HEK293T (cell line): ENCODE measurements at regions not wholly inside any gene's neighbourhood (a gene's known extent, or its start where the extent isn't known, plus 50 kb on each side); places are given as distances from the start of the nearest gene placed in this dataset.

Experiments
- BHLHE40 ChIP-seq: fragments of 450-650 bp; IDR thresholded peaks from 2 replicates; pipeline ENCODE4 v1.6.1; 2016; ENCODE audit warnings: mild to moderate bottlenecking, moderate library complexity, borderline replicate concordance
- CTBP1 ChIP-seq: fragments of 450-650 bp; IDR thresholded peaks from 2 replicates; pipeline ENCODE4 v1.6.1; 2016; ENCODE audit warnings: borderline replicate concordance
- FOXK2 ChIP-seq: fragments of 450-650 bp; IDR thresholded peaks from 2 replicates; pipeline ENCODE4 v1.6.1; 2016; ENCODE audit warnings: mild to moderate bottlenecking
- FOXM1 ChIP-seq: fragments of 450-650 bp; IDR thresholded peaks from 2 replicates; pipeline ENCODE4 v1.6.1; 2017; ENCODE audit warnings: mild to moderate bottlenecking, borderline replicate concordance
- LEF1 ChIP-seq: fragments of 450-650 bp; IDR thresholded peaks from 2 replicates; pipeline ENCODE4 v1.6.1; 2017; ENCODE audit warnings: mild to moderate bottlenecking, borderline replicate concordance
- SUZ12 ChIP-seq: fragments of 450-650 bp; IDR thresholded peaks from 2 replicates; pipeline ENCODE4 v1.6.1; 2016; ENCODE audit warnings: mild to moderate bottlenecking
- TF ChIP-seq, protein P1 (sequence below): fragments of 450-650 bp; IDR thresholded peaks from 2 replicates; pipeline ENCODE4 v1.6.1; 2016

- TF ChIP-seq FOXK2 (no peak), FOXM1 (no peak), CTBP1 (no peak), LEF1 (no peak), SUZ12 (no peak), BHLHE40 (no peak)
- TF ChIP-seq, protein P1, sequence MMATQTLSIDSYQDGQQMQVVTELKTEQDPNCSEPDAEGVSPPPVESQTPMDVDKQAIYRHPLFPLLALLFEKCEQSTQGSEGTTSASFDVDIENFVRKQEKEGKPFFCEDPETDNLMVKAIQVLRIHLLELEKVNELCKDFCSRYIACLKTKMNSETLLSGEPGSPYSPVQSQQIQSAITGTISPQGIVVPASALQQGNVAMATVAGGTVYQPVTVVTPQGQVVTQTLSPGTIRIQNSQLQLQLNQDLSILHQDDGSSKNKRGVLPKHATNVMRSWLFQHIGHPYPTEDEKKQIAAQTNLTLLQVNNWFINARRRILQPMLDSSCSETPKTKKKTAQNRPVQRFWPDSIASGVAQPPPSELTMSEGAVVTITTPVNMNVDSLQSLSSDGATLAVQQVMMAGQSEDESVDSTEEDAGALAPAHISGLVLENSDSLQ, result no peak
Observed at GRCh38 chr4:35986537-35986936, 257.8 kb downstream of the ARAP2 start.
